Suprapubic skin (tissue), 4 donors: ENCODE measurements at regions not wholly inside any gene's neighbourhood (a gene's known extent, or its start where the extent isn't known, plus 50 kb on each side); places are given as distances from the start of the nearest gene placed in this dataset.

Source experiments
- EP300 ChIP-seq: sonication (generic); formaldehyde crosslinking; IDR thresholded peaks from one replicate; pipeline ENCODE4 v1.6.1; 2017; ENCODE audit warnings: antibody characterized with exemption
- POLR2AphosphoS5 ChIP-seq, 3 donors: sonication (generic); formaldehyde crosslinking; IDR thresholded peaks; one replicate each; pipeline ENCODE4 v1.6.1; 2017; ENCODE audit warnings: antibody characterized with exemption in 3 of 3
- TF ChIP-seq, protein P1 (sequence below), 2 donors: fragments of 200-600 bp in 1 of 2; fragments of 450-650 bp in 1 of 2; sonication (generic) in 1 of 2; IDR thresholded peaks; one replicate each; pipeline ENCODE4 v1.5.1; 2016 to 2019; ENCODE audit warnings: antibody characterized with exemption in 2 of 2, mild to moderate bottlenecking in 1 of 2, moderate library complexity in 1 of 2

DNA sequence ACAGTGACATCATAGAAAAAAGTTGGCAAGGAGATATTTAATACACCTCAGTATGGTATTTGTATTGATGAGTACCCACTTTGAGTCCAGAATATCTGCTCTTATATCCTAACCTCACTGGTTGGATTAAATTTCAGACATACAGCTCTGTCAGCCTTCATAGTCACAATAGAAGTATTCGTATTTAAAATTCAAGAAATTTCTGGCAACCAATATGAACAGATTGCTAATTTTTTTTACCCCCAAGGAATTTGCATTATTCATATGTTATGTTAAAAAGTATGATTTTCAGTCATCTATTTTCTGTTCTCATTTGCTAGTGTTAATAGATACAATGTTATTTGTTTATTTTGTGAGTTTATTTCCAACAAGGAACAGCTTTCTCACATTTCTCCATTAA lies 1306.8 kb upstream of the NXPH2 start:
- TF ChIP-seq EP300 (no peak), POLR2AphosphoS5 (IDR thresholded peaks at IDR 0.05) (no peak)
- TF ChIP-seq, protein P1, sequence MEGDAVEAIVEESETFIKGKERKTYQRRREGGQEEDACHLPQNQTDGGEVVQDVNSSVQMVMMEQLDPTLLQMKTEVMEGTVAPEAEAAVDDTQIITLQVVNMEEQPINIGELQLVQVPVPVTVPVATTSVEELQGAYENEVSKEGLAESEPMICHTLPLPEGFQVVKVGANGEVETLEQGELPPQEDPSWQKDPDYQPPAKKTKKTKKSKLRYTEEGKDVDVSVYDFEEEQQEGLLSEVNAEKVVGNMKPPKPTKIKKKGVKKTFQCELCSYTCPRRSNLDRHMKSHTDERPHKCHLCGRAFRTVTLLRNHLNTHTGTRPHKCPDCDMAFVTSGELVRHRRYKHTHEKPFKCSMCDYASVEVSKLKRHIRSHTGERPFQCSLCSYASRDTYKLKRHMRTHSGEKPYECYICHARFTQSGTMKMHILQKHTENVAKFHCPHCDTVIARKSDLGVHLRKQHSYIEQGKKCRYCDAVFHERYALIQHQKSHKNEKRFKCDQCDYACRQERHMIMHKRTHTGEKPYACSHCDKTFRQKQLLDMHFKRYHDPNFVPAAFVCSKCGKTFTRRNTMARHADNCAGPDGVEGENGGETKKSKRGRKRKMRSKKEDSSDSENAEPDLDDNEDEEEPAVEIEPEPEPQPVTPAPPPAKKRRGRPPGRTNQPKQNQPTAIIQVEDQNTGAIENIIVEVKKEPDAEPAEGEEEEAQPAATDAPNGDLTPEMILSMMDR (IDR thresholded peaks at IDR 0.05) = no peak
